ACC112 (cell line): ENCODE measurements at regions not wholly inside any gene's neighbourhood (a gene's known extent, or its start where the extent isn't known, plus 50 kb on each side); places are given as distances from the start of the nearest gene placed in this dataset.

Experiments used
- H2AFZ ChIP-seq: fragments of 200-600 bp; sonication (generic); one replicate; pipeline ENCODE4 v1.6.0; 2017; ENCODE audit warnings: antibody characterized with exemption, low read length; ENCODE audit not compliant: unreplicated experiment
- H3K27ac ChIP-seq: fragments of 200-600 bp; sonication (generic); 2 replicates; pipeline ENCODE4 v1.5.1; 2014; ENCODE audit warnings: low read depth, mild to moderate bottlenecking, antibody characterized with exemption, low read length, moderate library complexity
- H3K27me3 ChIP-seq: fragments of 200-600 bp; sonication (generic); 2 replicates; pipeline ENCODE4 v1.6.1; 2014; ENCODE audit warnings: mild to moderate bottlenecking, antibody characterized with exemption, low read length, moderate library complexity, mixed read lengths; ENCODE audit not compliant: insufficient read depth
- H3K36me3 ChIP-seq: fragments of 200-600 bp; sonication (generic); 2 replicates; pipeline ENCODE4 v1.6.1; 2016; ENCODE audit warnings: mild to moderate bottlenecking, antibody characterized with exemption, low read length, moderate library complexity, mixed read lengths; ENCODE audit not compliant: insufficient read depth
- H3K4me1 ChIP-seq: fragments of 200-600 bp; sonication (generic); one replicate; pipeline ENCODE4 v1.6.1; 2016; ENCODE audit warnings: low read length, mixed read lengths; ENCODE audit not compliant: insufficient read depth, unreplicated experiment, control insufficient read depth
- H3K4me3 ChIP-seq: fragments of 200-600 bp; sonication (generic); 2 replicates; pipeline ENCODE4 v1.5.1; 2014; ENCODE audit warnings: mild to moderate bottlenecking, low read depth, low read length
- H3K79me2 ChIP-seq: fragments of 200-600 bp; sonication (generic); one replicate; pipeline ENCODE4 v1.6.0; 2016; ENCODE audit warnings: low read length; ENCODE audit not compliant: control insufficient read depth, unreplicated experiment, insufficient read depth

GRCh38 chr18:61679836-61680235 is 213.0 kb downstream of the RNF152 start:
- H3K79me2 ChIP-seq = no peaks in the 10 kb centered on the region
- no peaks in the 10 kb centered on the region for H3K36me3 ChIP-seq
- no peak overlapping the region for H2AFZ ChIP-seq
- no peak overlapping the region for H3K4me3 ChIP-seq
- no peaks in the 10 kb centered on the region for H3K27me3 ChIP-seq
- no peak overlapping the region for H3K27ac ChIP-seq
- no peaks in the 10 kb centered on the region for H3K4me1 ChIP-seq

- H3K27me3 ChIP-seq = no peaks in the 10 kb centered on the region
- no peak overlapping the region for H3K4me3 ChIP-seq
- H2AFZ ChIP-seq = no peak overlapping the region
- H3K4me1 ChIP-seq = no peaks in the 10 kb centered on the region
- no peaks in the 10 kb centered on the region for H3K36me3 ChIP-seq
- no peaks in the 10 kb centered on the region for H3K79me2 ChIP-seq
- no peak overlapping the region for H3K27ac ChIP-seq
These were observed 215.3 kb downstream of the RNF152 start for GRCh38 chr18:61677435-61677970.

- Histone ChIP-seq H2AFZ (no peak overlapping the region), H3K36me3 (no peaks in the 10 kb centered on the region), H3K79me2 (no peaks in the 10 kb centered on the region), H3K4me3 (no peak overlapping the region), H3K4me1 (no peaks in the 10 kb centered on the region), H3K27me3 (no peaks in the 10 kb centered on the region), H3K27ac (no peak overlapping the region)
These were observed 215.9 kb downstream of the RNF152 start for GRCh38 chr18:61676773-61677434.

- Histone ChIP-seq H3K4me1 (no peaks in the 10 kb centered on the region), H3K36me3 (no peaks in the 10 kb centered on the region), H3K27me3 (no peaks in the 10 kb centered on the region), H3K79me2 (no peaks in the 10 kb centered on the region), H2AFZ (no peak overlapping the region), H3K27ac (no peak overlapping the region), H3K4me3 (no peak overlapping the region)
These were observed 223.5 kb downstream of the RNF152 start for GRCh38 chr18:61669320-61669719.

GRCh38 chr18:61666876-61667590 is 225.8 kb downstream of the RNF152 start:
- no peak overlapping the region for H2AFZ ChIP-seq
- no peaks in the 10 kb centered on the region for H3K27me3 ChIP-seq
- H3K4me3 ChIP-seq = no peak overlapping the region
- H3K36me3 ChIP-seq = no peaks in the 10 kb centered on the region
- H3K4me1 ChIP-seq = no peaks in the 10 kb centered on the region
- H3K79me2 ChIP-seq = no peaks in the 10 kb centered on the region
- no peak overlapping the region for H3K27ac ChIP-seq

- Histone ChIP-seq H3K79me2 (no peaks in the 10 kb centered on the region), H3K36me3 (no peaks in the 10 kb centered on the region), H3K27me3 (no peaks in the 10 kb centered on the region), H3K27ac (no peak overlapping the region), H3K4me1 (no peaks in the 10 kb centered on the region), H2AFZ (no peak overlapping the region), H3K4me3 (no peak overlapping the region)
These were observed 228.3 kb downstream of the RNF152 start for GRCh38 chr18:61664419-61665084.

GRCh38 chr18:61662726-61663125 is 230.1 kb downstream of the RNF152 start:
- Histone ChIP-seq H3K27ac (no peak overlapping the region), H2AFZ (no peak overlapping the region), H3K79me2 (no peaks in the 10 kb centered on the region), H3K36me3 (no peaks in the 10 kb centered on the region), H3K4me3 (no peak overlapping the region), H3K27me3 (no peaks in the 10 kb centered on the region), H3K4me1 (no peaks in the 10 kb centered on the region)

GRCh38 chr18:61658431-61658830 is 234.4 kb downstream of the RNF152 start:
- H3K27me3 ChIP-seq = no peaks in the 10 kb centered on the region
- no peaks in the 10 kb centered on the region for H3K4me1 ChIP-seq
- H3K4me3 ChIP-seq = no peak overlapping the region
- no peak overlapping the region for H2AFZ ChIP-seq
- H3K79me2 ChIP-seq = no peaks in the 10 kb centered on the region
- H3K27ac ChIP-seq = no peak overlapping the region
- no peaks in the 10 kb centered on the region for H3K36me3 ChIP-seq

GRCh38 chr18:61657066-61657732 is 235.6 kb downstream of the RNF152 start:
- Histone ChIP-seq H3K4me3 (no peak overlapping the region), H3K79me2 (no peaks in the 10 kb centered on the region), H3K27ac (no peak overlapping the region), H3K27me3 (no peaks in the 10 kb centered on the region), H2AFZ (no peak overlapping the region), H3K36me3 (no peaks in the 10 kb centered on the region), H3K4me1 (no peaks in the 10 kb centered on the region)

GRCh38 chr18:61655630-61656029 is 237.2 kb downstream of the RNF152 start:
- Histone ChIP-seq H2AFZ (no peak overlapping the region), H3K4me3 (no peak overlapping the region), H3K4me1 (no peaks in the 10 kb centered on the region), H3K27ac (no peak overlapping the region), H3K36me3 (no peaks in the 10 kb centered on the region), H3K27me3 (no peaks in the 10 kb centered on the region), H3K79me2 (no peaks in the 10 kb centered on the region)
